ENCODE measurements at regions not wholly inside any gene's neighbourhood (a gene's known extent, or its start where the extent isn't known, plus 50 kb on each side); places are given as distances from the start of the nearest gene placed in this dataset.

DNA sequence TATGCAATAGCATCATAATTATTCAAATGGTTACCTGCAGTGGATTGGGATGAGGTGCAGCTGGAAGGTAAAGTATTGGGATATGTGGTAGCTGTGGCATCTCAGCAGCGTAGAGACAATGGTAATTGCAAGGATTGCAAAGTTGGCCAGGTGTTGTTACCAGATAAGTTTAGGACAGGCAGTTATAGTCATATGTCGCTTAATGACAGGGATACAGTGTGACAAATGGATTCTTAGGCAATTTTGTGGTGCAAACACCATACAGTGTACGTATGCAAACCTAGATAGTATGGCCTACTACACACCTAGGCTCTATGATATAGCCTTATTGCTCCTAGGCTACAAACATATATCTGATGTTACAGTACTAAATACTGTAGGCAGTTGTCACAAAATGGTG is 163.5 kb upstream of the LYZL2 start:
- H3K9me3 ChIP-seq: no peaks in the 10 kb centered on the region
- no peak overlapping the region for H3K27ac ChIP-seq
- no peaks in the 10 kb centered on the region for H3K4me1 ChIP-seq
- DNase-seq (ENCODE audit: low spot score): no peak
- no peaks in the 10 kb centered on the region for H3K36me3 ChIP-seq
- TF ChIP-seq, protein P1, sequence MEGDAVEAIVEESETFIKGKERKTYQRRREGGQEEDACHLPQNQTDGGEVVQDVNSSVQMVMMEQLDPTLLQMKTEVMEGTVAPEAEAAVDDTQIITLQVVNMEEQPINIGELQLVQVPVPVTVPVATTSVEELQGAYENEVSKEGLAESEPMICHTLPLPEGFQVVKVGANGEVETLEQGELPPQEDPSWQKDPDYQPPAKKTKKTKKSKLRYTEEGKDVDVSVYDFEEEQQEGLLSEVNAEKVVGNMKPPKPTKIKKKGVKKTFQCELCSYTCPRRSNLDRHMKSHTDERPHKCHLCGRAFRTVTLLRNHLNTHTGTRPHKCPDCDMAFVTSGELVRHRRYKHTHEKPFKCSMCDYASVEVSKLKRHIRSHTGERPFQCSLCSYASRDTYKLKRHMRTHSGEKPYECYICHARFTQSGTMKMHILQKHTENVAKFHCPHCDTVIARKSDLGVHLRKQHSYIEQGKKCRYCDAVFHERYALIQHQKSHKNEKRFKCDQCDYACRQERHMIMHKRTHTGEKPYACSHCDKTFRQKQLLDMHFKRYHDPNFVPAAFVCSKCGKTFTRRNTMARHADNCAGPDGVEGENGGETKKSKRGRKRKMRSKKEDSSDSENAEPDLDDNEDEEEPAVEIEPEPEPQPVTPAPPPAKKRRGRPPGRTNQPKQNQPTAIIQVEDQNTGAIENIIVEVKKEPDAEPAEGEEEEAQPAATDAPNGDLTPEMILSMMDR (IDR thresholded peaks at IDR 0.05): no peak
- no peaks in the 10 kb centered on the region for H3K27me3 ChIP-seq
- H3K4me3 ChIP-seq: no peak overlapping the region

DNA sequence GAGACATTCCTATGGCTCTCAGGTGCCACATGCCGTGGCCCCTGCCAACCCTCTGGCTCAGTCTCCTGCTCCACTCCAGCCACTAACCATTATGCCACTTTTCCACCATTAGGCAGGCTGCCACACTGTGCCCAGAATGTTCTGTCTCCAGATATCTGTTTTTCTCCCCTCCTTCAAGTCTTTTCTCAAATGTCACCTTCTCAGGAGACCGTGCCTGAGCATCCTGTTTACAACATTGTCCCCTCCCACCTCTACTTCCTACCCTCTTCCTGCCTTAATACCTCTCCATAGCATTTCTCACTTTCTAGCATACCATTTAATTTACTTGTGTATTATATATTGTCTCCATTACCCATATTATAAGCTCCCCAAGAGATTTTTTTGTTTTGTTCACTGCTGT is 162.5 kb upstream of the LYZL2 start:
- Histone ChIP-seq H3K4me3 (no peak overlapping the region), H3K4me1 (no peaks in the 10 kb centered on the region), H3K9me3 (no peaks in the 10 kb centered on the region), H3K27ac (no peak overlapping the region), H3K27me3 (no peaks in the 10 kb centered on the region), H3K36me3 (no peaks in the 10 kb centered on the region)
- DNase-seq (ENCODE audit: low spot score): no peak
- TF ChIP-seq, protein P1 (IDR thresholded peaks at IDR 0.05): no peak

DNA sequence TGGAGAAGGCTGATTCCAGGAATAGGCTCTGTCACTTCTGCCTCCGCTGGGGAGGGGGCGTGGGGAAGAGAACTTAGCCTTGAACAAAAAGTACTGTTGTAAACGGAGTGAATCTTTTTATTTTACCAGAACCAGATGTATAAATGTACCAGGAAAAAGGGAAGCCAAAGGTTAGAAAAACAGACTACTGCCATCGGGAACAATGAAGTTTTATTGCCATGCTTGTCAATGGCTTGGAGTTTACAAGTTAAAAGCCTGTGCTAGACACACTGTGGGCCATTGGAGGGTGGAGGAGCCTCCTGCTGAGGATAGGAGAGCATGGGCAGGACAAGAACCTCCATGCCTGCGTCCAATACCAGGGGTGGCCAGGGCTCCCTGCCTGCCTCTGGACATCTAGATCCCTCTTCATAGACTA is 161.7 kb upstream of the LYZL2 start:
- TF ChIP-seq, protein P1 (IDR thresholded peaks at IDR 0.05): no peak
- no peaks in the 10 kb centered on the region for H3K36me3 ChIP-seq
- H3K27ac ChIP-seq: no peak overlapping the region
- no peaks in the 10 kb centered on the region for H3K9me3 ChIP-seq
- no peak overlapping the region for H3K4me3 ChIP-seq
- no peaks in the 10 kb centered on the region for H3K27me3 ChIP-seq
- DNase-seq (ENCODE audit: low spot score): no peak
- H3K4me1 ChIP-seq: no peaks in the 10 kb centered on the region

DNA sequence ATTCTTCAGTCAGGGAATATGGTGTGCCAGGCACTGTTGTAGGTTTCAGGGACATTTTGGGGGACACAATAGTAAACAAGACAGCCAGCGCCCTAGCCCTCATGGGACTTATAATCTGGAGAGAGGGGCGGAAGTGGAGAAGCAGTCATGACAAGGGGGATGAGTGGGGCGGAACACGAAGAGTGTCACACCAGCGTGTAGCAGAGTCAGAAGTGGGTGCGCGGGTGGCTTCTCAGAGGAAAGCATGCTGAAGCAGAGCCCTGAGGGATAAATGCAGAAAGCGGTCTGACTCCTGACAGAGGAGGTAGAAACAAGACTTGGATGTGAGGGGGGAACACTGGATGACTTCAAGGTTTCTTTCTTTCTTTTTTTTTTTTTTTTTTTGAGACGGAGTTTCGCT is 160.3 kb upstream of the LYZL2 start:
- Histone ChIP-seq H3K4me1 (peaks cover 0 to 8% of the 10 kb centered on the region in 2 donors), H3K36me3 (no peaks in the 10 kb centered on the region), H3K27me3 (no peaks in the 10 kb centered on the region), H3K4me3 (no peak overlapping the region), H3K27ac (no peak overlapping the region), H3K9me3 (no peaks in the 10 kb centered on the region)
- no peak for DNase-seq (ENCODE audit: low spot score)
- TF ChIP-seq, protein P1 (IDR thresholded peaks at IDR 0.05): no peak

DNA sequence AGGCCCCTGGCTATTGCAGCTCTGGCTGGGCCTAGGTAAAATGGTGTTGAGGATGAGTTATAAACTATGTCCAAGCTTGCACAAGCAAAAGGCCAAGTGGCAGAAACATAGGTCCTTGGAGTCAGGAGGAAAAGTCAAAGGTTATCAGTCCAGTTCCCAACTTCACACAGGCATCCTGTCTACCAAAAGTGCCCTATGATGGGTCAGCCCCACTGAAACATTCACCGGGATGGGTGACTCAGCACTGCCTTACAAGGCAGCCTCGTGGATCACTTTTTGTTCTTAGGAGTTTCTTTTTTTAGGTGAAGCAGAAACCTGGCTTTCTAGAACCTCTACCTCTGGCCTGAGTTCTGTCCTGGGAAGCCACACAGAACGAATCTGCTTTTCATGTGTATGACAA is 158.8 kb upstream of the LYZL2 start:
- no peaks in the 10 kb centered on the region for H3K36me3 ChIP-seq
- H3K27ac ChIP-seq: no peak overlapping the region
- H3K9me3 ChIP-seq: no peaks in the 10 kb centered on the region
- no peak for DNase-seq (ENCODE audit: low spot score)
- H3K27me3 ChIP-seq: no peaks in the 10 kb centered on the region
- TF ChIP-seq, protein P1 (IDR thresholded peaks at IDR 0.05): no peak
- peaks cover 0 to 17% of the 10 kb centered on the region in 2 donors for H3K4me1 ChIP-seq
- H3K4me3 ChIP-seq: no peak overlapping the region

DNA sequence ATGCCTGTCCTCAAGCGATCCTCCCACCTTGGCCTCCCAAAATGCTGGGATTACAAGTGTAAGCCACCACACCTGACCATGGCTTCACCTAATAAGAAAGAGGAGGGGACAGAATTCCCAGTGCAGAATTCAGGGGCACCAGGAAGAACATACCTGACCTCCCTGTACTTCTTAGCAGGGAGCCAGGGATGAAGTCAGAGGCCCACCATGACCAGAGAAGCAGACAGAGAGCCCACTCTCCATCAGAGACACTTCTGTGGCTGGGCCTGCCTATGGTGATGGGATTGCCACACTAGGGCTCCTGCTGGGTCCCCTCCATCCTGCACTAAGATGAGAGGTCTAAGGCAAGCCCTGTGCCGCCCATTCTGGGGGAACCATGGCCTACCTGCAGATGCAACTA is 157.4 kb upstream of the LYZL2 start:
- Histone ChIP-seq H3K4me1 (peaks cover 0 to 17% of the 10 kb centered on the region in 2 donors), H3K36me3 (no peaks in the 10 kb centered on the region), H3K27ac (peak overlapping the region in 1 of 2 donors; percentile 96), H3K4me3 (no peak overlapping the region), H3K9me3 (no peaks in the 10 kb centered on the region), H3K27me3 (no peaks in the 10 kb centered on the region)
- TF ChIP-seq, protein P1 (IDR thresholded peaks at IDR 0.05): no peak
- no peak for DNase-seq (ENCODE audit: low spot score)

Data from right atrium auricular region (tissue), 2 donors.